H1 (cell line): ENCODE measurements at regions not wholly inside any gene's neighbourhood (a gene's known extent, or its start where the extent isn't known, plus 50 kb on each side); places are given as distances from the start of the nearest gene placed in this dataset.

Experiments used
- CTCF ChIA-PET: fragments of 300-600 bp; sonication (Branson Sonifier 250); formaldehyde crosslinking; loops from one replicate; lab custom pipeline; 2021; ENCODE audit not compliant: partially characterized antibody; lab: Charles Lee
- POLR2A ChIA-PET: fragments of 300-600 bp; sonication (Branson Sonifier 250); formaldehyde crosslinking; loops from one replicate; lab custom pipeline; 2021; ENCODE audit warnings: inconsistent platforms; ENCODE audit not compliant: partially characterized antibody; lab: Charles Lee
- DNase-seq, 2 experiments: peaks; one replicate each; pipeline versions ENCODE4 v3.0.0 to v3.0.0-alpha.2; 2010 to 2022; ENCODE audit warnings: low spot score in 2 of 2, low read depth in 1 of 2, mixed read lengths in 1 of 2
- FAIRE-seq: peaks from 2 replicates; lab custom pipeline; 2011; peaks lifted over from hg19 to GRCh38; lab: Jason Lieb, UNC
- H2AFZ ChIP-seq: 2 replicates; pipeline ENCODE4 v1.8.1; 2012; ENCODE audit warnings: low read length, inconsistent platforms
- H2AK5ac ChIP-seq: 2 replicates; pipeline ENCODE4 v1.6.1; 2013; ENCODE audit warnings: low read depth, low read length
- H2BK120ac ChIP-seq: replicated peaks from 2 replicates; pipeline ENCODE3; 2013; ENCODE audit warnings: low read depth, low read length, inconsistent platforms
- H2BK12ac ChIP-seq: 2 replicates; pipeline ENCODE4 v1.6.1; 2013; ENCODE audit warnings: low read depth, low read length
- H2BK15ac ChIP-seq: 2 replicates; pipeline ENCODE4 v1.6.1; 2013; ENCODE audit warnings: low read length
- H2BK20ac ChIP-seq: 2 replicates; pipeline ENCODE4 v1.6.1; 2013; ENCODE audit warnings: low read length
- H2BK5ac ChIP-seq: 2 replicates; pipeline ENCODE4 v1.6.1; 2013; ENCODE audit warnings: low read depth, low read length
- H3K14ac ChIP-seq: 2 replicates; pipeline ENCODE4 v1.6.1; 2013; ENCODE audit warnings: inconsistent platforms; ENCODE audit not compliant: insufficient read length
- H3K18ac ChIP-seq: 2 replicates; pipeline ENCODE4 v1.6.1; 2013; ENCODE audit warnings: low read length; ENCODE audit errors: extremely low read depth
- H3K23ac ChIP-seq: 2 replicates; pipeline ENCODE4 v1.6.1; 2013; ENCODE audit warnings: inconsistent platforms; ENCODE audit not compliant: insufficient read length
- H3K23me2 ChIP-seq: 2 replicates; pipeline ENCODE4 v1.6.1; 2013; ENCODE audit warnings: low read depth, low read length
- H3K27ac ChIP-seq: 2 replicates; pipeline ENCODE4 v1.6.1; 2011; ENCODE audit warnings: low read depth, low read length, inconsistent platforms
- H3K27me3 ChIP-seq, 4 experiments: replicated peaks in 1 of 4; 1 replicate in 1 of 4; 2 replicates in 3 of 4; pipeline versions ENCODE4 v1.6.1 to v1.8.1; 2011 to 2013; ENCODE audit warnings: low read length in 3 of 4, mild to moderate bottlenecking in 3 of 4, inconsistent platforms in 2 of 4, mixed read lengths in 2 of 4, moderate library complexity in 1 of 4; ENCODE audit not compliant: control insufficient read depth in 3 of 4, insufficient read depth in 3 of 4; ENCODE audit errors: extremely low read depth in 1 of 4
- H3K36me3 ChIP-seq, 4 experiments: 2 replicates each; pipeline versions ENCODE4 v1.6.1 to v1.8.1; 2011 to 2013; ENCODE audit warnings: mild to moderate bottlenecking in 4 of 4, low read length in 3 of 4, moderate library complexity in 2 of 4, control low read depth in 1 of 4, inconsistent platforms in 1 of 4; ENCODE audit not compliant: insufficient read depth in 4 of 4, control insufficient read depth in 2 of 4
- H3K4ac ChIP-seq: replicated peaks from 2 replicates; pipeline ENCODE3; 2013; ENCODE audit warnings: low read length, low read depth, mixed read lengths, inconsistent platforms; ENCODE audit not compliant: insufficient read length
- H3K4me1 ChIP-seq, 4 experiments: replicated peaks in 1 of 4; 1 replicate in 1 of 4; 2 replicates in 3 of 4; pipeline versions ENCODE4 v1.6.1 to v1.8.1; 2011 to 2013; ENCODE audit warnings: low read length in 3 of 4, inconsistent platforms in 2 of 4, mixed read lengths in 1 of 4; ENCODE audit not compliant: insufficient read depth in 4 of 4, control insufficient read depth in 3 of 4
- H3K4me2 ChIP-seq, 2 experiments: 2 replicates each; pipeline versions ENCODE4 v1.6.1 to v1.8.1; 2011 to 2013; ENCODE audit warnings: low read depth in 2 of 2, low read length in 2 of 2, control low read depth in 1 of 2, inconsistent platforms in 1 of 2, mild to moderate bottlenecking in 1 of 2; ENCODE audit not compliant: insufficient read depth in 1 of 2
- H3K4me3 ChIP-seq, 4 experiments: fragments of 200-600, 300-600 bp in 1 of 4; sonication (generic), shearing (Covaris generic), sonication (Bioruptor Twin) in 1 of 4; 2 replicates each; pipeline versions ENCODE4 v1.5.1 to v1.8.1; 2011 to 2016; ENCODE audit warnings: low read length in 4 of 4, low read depth in 3 of 4, control low read depth in 2 of 4, inconsistent platforms in 2 of 4, mild to moderate bottlenecking in 2 of 4, mixed read lengths in 1 of 4, moderate library complexity in 1 of 4; ENCODE audit not compliant: insufficient read depth in 2 of 4; ENCODE audit errors: extremely low read depth in 1 of 4
- H3K56ac ChIP-seq: replicated peaks from 2 replicates; pipeline ENCODE3; 2013; ENCODE audit warnings: low read depth, mild to moderate bottlenecking, mixed read lengths, low read length, inconsistent platforms; ENCODE audit not compliant: insufficient read length
- H3K79me1 ChIP-seq: 2 replicates; pipeline ENCODE4 v1.6.1; 2013; ENCODE audit warnings: low read depth, low read length, control low read depth
- H3K79me2 ChIP-seq, 2 experiments: 2 replicates each; pipeline versions ENCODE4 v1.6.1 to v1.8.1; 2012 to 2013; ENCODE audit warnings: low read length in 2 of 2, mild to moderate bottlenecking in 2 of 2, inconsistent platforms in 1 of 2; ENCODE audit not compliant: insufficient read depth in 2 of 2, control insufficient read depth in 1 of 2
- H3K9ac ChIP-seq, 4 experiments: replicated peaks in 1 of 4; 1 replicate in 1 of 4; 2 replicates in 3 of 4; pipeline versions ENCODE4 v1.6.1 to v1.8.1; 2011 to 2013; ENCODE audit warnings: low read depth in 3 of 4, low read length in 3 of 4, control low read depth in 2 of 4, mild to moderate bottlenecking in 2 of 4, moderate library complexity in 2 of 4, inconsistent platforms in 1 of 4; ENCODE audit errors: extremely low read depth in 1 of 4
- H3K9me3 ChIP-seq, 2 experiments: 2 replicates each; pipeline versions ENCODE4 v1.6.1 to v1.8.1; 2012 to 2013; ENCODE audit warnings: mild to moderate bottlenecking in 2 of 2, moderate library complexity in 2 of 2, control low read depth in 1 of 2, inconsistent platforms in 1 of 2, low read depth in 1 of 2, low read length in 1 of 2, mixed read lengths in 1 of 2; ENCODE audit not compliant: insufficient read depth in 2 of 2
- H4K20me1 ChIP-seq, 2 experiments: replicated peaks in 1 of 2; 2 replicates each; pipeline versions ENCODE3 to v1.8.1; 2011 to 2013; ENCODE audit warnings: inconsistent platforms in 2 of 2, low read length in 2 of 2, mild to moderate bottlenecking in 1 of 2; ENCODE audit not compliant: insufficient read depth in 2 of 2, control insufficient read depth in 1 of 2
- H4K5ac ChIP-seq: 2 replicates; pipeline ENCODE4 v1.6.1; 2013; ENCODE audit warnings: low read length, low read depth, mixed read lengths, inconsistent platforms; ENCODE audit not compliant: insufficient read length
- H4K8ac ChIP-seq: 2 replicates; pipeline ENCODE4 v1.8.0; 2013; ENCODE audit warnings: mild to moderate bottlenecking, moderate library complexity, low read length, inconsistent platforms; ENCODE audit not compliant: insufficient read depth; ENCODE audit errors: extremely low read depth
- H4K91ac ChIP-seq: replicated peaks from 2 replicates; pipeline ENCODE3; 2013; ENCODE audit warnings: low read length, mixed read lengths, inconsistent platforms; ENCODE audit not compliant: insufficient read length
- KDM1A ChIP-seq: fragments of 200-600, 300-600 bp; sonication (generic); IDR thresholded peaks from 2 replicates; pipeline ENCODE4 v1.7.1; 2016; ENCODE audit warnings: mild to moderate bottlenecking, low read length, borderline replicate concordance
- SUZ12 ChIP-seq: fragments of 200-600 bp; sonication (generic); IDR thresholded peaks from 2 replicates; pipeline ENCODE4 v1.6.1; 2012; ENCODE audit warnings: mild to moderate bottlenecking, inconsistent platforms, low read length, moderate library complexity, mixed read lengths
- WGBS, 2 experiments: shearing (Covaris generic) in 1 of 2; methylation state at CpG; one replicate each; pipeline versions ENCODE4 v1.1.6 to v1.1.7; 2013 to 2015; ENCODE audit warnings: low lambda C conversion rate in 2 of 2, mixed read lengths in 2 of 2, inconsistent platforms in 1 of 2, low coverage in 1 of 2, missing lambda C conversion rate in 1 of 2; ENCODE audit not compliant: insufficient replicate concordance in 2 of 2, insufficient coverage in 1 of 2, insufficient read length in 1 of 2; ENCODE audit errors: extremely low coverage in 1 of 2, missing lambda C conversion rate in 1 of 2; 5-methylcytosine and 5-hydroxymethylcytosine counted together

DNA sequence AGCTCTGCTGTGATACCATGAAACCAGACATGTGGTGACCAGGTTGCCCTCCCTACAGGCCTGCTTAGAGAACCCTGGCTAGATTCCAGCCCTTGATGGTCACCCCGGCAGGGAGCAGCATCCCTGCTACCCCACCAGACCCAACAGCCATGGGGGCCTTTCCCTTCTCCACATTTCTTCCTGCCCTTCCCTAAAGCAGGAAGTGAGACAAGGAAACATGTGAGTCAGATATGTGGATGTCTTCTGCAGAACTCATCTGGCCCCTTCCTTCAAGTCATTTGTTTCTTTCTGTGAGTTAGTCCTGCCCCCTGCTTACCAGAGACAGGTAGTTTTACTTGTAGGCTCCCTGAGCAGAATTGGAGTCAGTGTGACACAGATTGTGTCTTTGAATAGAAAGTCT, 147.1 kb upstream of the USP9Y start:
- H3K4me2 ChIP-seq, result no peak overlapping the region
- no peak overlapping the region for H4K91ac ChIP-seq
- H3K36me3 ChIP-seq, result no peaks in the 10 kb centered on the region
- ChIA-PET CTCF (no interaction called here), POLR2A (no interaction called here)
- H4K5ac ChIP-seq, result no peak overlapping the region
- peaks cover 4% of the 10 kb centered on the region; the same call in 1 of the 2 replicates for H3K23me2 ChIP-seq
- H3K9ac ChIP-seq, result no peak overlapping the region
- H4K8ac ChIP-seq, result no peak overlapping the region
- no peaks in the 10 kb centered on the region for H3K79me1 ChIP-seq
- no peak overlapping the region for H3K14ac ChIP-seq
- no peak overlapping the region for H2BK120ac ChIP-seq
- H3K56ac ChIP-seq, result no peak overlapping the region
- H2BK20ac ChIP-seq, result no peak overlapping the region
- no peak overlapping the region for H3K23ac ChIP-seq
- H2AFZ ChIP-seq, result no peak overlapping the region
- H4K20me1 ChIP-seq, result no peaks in the 10 kb centered on the region
- no peaks in the 10 kb centered on the region for H3K4me1 ChIP-seq
- H3K27ac ChIP-seq, result no peak overlapping the region
- no peak overlapping the region for H2AK5ac ChIP-seq
- no peaks in the 10 kb centered on the region for H3K79me2 ChIP-seq
- WGBS, 2 experiments, result 88% methylated on average over 1 of the region's 1 CpG; no CpG with 5 or more reads in 1 of the 2 experiments
- H2BK12ac ChIP-seq, result no peak overlapping the region
- no peak overlapping the region for H3K4ac ChIP-seq
- H2BK15ac ChIP-seq, result no peak overlapping the region
- no peaks in the 10 kb centered on the region for H3K27me3 ChIP-seq
- no peaks in the 10 kb centered on the region; a peak in 1 of 4 replicates for H3K9me3 ChIP-seq
- no peak overlapping the region for H3K18ac ChIP-seq
- no peak overlapping the region for H3K4me3 ChIP-seq
- FAIRE-seq, result no peak
- DNase-seq, result no peak
- H2BK5ac ChIP-seq, result no peak overlapping the region
- TF ChIP-seq SUZ12 (no peak), KDM1A (no peak)
